Breast epithelium (tissue), 4 donors: ENCODE measurements at regions not wholly inside any gene's neighbourhood (a gene's known extent, or its start where the extent isn't known, plus 50 kb on each side); places are given as distances from the start of the nearest gene placed in this dataset.

Experiments used
- DNase-seq, 2 donors: peaks; one replicate each; pipeline ENCODE4 v3.0.0-alpha.2; 2019; ENCODE audit warnings: low spot score in 2 of 2
- H3K27ac ChIP-seq, 2 donors: fragments of 200-600 bp; sonication (generic) in 1 of 2; one replicate each; pipeline ENCODE4 v1.5.1; 2016 to 2019; ENCODE audit warnings: mild to moderate bottlenecking in 1 of 2
- H3K27me3 ChIP-seq, 2 donors: fragments of 200-600 bp; sonication (generic) in 1 of 2; one replicate each; pipeline versions ENCODE4 v1.5.1 to v1.6.0; 2017 to 2019; ENCODE audit warnings: control low read depth in 1 of 2, mild to moderate bottlenecking in 1 of 2
- H3K36me3 ChIP-seq: fragments of 200-600 bp; one replicate; pipeline ENCODE4 v1.5.1; 2019
- H3K4me1 ChIP-seq, 2 donors: fragments of 200-600 bp; sonication (generic); one replicate each; pipeline ENCODE4 v1.5.1; 2016 to 2019; ENCODE audit warnings: control low read depth in 1 of 2
- H3K4me3 ChIP-seq, 3 donors: fragments of 200-600 bp; sonication (generic); 1 replicate in 2 of 3; 2 replicates in 1 of 3; pipeline ENCODE4 v1.5.1; 2016 to 2019; ENCODE audit warnings: mild to moderate bottlenecking in 3 of 3, moderate library complexity in 2 of 3
- H3K9me3 ChIP-seq, 2 donors: fragments of 200-600 bp; sonication (generic) in 1 of 2; one replicate each; pipeline ENCODE4 v1.5.1; 2016 to 2019; ENCODE audit warnings: control low read depth in 1 of 2
- POLR2A ChIP-seq: fragments of 450-650 bp; IDR thresholded peaks from one replicate; pipeline ENCODE4 v1.6.1; 2016; ENCODE audit warnings: antibody characterized with exemption, mild to moderate bottlenecking, moderate library complexity
- POLR2AphosphoS5 ChIP-seq, 3 donors: sonication (generic); formaldehyde crosslinking; IDR thresholded peaks; one replicate each; pipeline ENCODE4 v1.6.1; 2017; ENCODE audit warnings: antibody characterized with exemption in 3 of 3
- intact Hi-C: fragments of 100-400 bp; cut with DNase I; formaldehyde crosslinking; loops from one replicate; pipeline ENCODE4 v1.15.1; 2023; ENCODE audit warnings: low total_unique reads
- TF ChIP-seq, protein P1 (sequence below), 3 donors: fragments of 450-650 bp; IDR thresholded peaks; one replicate each; pipeline ENCODE4 v1.5.1; 2016 to 2017; ENCODE audit warnings: antibody characterized with exemption in 3 of 3, mild to moderate bottlenecking in 3 of 3, moderate library complexity in 3 of 3

DNA sequence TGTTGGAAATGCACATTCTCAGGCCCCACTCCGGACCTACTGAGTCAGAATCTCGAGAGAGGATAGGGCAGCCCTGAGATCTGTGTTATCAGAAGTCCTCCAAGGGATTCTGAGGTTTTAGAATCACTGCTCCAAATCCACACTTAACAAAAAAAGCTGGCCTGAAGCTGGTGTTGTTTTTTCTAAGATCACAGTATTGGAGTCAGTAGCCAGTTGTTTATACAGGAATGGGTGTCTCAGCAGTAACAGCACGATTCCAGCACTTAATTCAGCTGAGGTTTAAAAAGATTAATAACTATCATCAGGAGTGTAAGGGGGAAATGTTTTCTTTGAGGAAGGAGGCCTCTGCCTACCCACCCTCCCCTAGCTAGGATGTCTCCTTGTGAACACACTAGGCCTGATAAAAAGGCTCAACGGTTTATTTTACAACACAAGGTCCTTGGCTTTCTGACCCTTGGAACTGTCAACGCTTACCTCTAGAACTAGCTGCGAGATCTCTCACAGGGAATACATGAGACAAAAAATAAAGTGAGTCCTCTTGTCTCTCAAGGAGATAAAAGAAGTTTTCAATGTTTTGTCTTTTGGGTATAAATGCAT, 505.4 kb downstream of the CD83 start:
- intact Hi-C loops = no loop called here
- no peak overlapping the region for H3K4me3 ChIP-seq
- TF ChIP-seq, protein P1, sequence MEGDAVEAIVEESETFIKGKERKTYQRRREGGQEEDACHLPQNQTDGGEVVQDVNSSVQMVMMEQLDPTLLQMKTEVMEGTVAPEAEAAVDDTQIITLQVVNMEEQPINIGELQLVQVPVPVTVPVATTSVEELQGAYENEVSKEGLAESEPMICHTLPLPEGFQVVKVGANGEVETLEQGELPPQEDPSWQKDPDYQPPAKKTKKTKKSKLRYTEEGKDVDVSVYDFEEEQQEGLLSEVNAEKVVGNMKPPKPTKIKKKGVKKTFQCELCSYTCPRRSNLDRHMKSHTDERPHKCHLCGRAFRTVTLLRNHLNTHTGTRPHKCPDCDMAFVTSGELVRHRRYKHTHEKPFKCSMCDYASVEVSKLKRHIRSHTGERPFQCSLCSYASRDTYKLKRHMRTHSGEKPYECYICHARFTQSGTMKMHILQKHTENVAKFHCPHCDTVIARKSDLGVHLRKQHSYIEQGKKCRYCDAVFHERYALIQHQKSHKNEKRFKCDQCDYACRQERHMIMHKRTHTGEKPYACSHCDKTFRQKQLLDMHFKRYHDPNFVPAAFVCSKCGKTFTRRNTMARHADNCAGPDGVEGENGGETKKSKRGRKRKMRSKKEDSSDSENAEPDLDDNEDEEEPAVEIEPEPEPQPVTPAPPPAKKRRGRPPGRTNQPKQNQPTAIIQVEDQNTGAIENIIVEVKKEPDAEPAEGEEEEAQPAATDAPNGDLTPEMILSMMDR (IDR thresholded peaks at IDR 0.05) = no peak
- TF ChIP-seq POLR2AphosphoS5 (IDR thresholded peaks at IDR 0.05) = no peak
- no peak for TF ChIP-seq POLR2A
- DNase-seq = no peak
- no peak overlapping the region for H3K27ac ChIP-seq
- no peaks in the 10 kb centered on the region for H3K36me3 ChIP-seq
- no peaks in the 10 kb centered on the region for H3K27me3 ChIP-seq
- no peaks in the 10 kb centered on the region for H3K9me3 ChIP-seq
- H3K4me1 ChIP-seq = no peaks in the 10 kb centered on the region

DNA sequence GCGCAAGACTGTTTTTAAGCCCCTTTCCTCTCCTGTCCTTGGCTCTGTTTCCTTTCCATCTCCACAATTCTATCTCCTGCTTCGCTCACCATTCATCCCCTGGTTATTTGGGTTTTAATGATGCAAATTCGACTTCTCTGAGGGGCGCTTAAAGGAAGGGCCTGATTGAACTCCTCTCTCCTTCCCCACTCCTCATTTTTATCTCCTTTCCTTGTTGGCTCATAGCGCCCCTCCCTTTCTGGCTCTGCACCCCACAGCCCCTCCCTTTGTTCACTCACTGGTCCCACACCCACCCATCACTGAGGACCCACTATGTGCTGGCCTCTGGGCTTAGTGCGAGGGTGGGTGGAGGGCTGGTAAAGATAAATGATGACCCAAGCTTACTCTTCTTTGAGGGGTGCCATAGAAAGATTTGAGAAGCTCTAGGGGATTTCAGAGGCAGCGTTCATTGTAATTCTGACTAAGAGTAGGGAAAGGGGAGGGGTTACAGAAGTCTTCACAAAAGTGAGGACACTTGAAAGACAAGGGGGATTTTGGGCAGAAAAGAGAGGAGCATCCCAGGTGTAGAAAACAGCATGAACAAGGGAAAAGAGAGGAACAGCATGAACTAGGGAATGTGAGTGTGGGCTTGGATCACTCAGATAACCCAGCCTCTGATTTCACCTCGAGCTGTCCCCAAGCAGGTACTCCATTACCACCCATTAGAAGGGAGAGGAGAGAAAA, 507.8 kb downstream of the CD83 start:
- Histone ChIP-seq H3K4me3 (no peak overlapping the region), H3K36me3 (no peaks in the 10 kb centered on the region), H3K27ac (no peak overlapping the region), H3K9me3 (no peaks in the 10 kb centered on the region), H3K4me1 (no peaks in the 10 kb centered on the region), H3K27me3 (no peaks in the 10 kb centered on the region)
- intact Hi-C loops = no loop called here
- no peak for DNase-seq
- TF ChIP-seq, protein P1 (IDR thresholded peaks at IDR 0.05) = no peak
- no peak for TF ChIP-seq POLR2AphosphoS5 (IDR thresholded peaks at IDR 0.05)

DNA sequence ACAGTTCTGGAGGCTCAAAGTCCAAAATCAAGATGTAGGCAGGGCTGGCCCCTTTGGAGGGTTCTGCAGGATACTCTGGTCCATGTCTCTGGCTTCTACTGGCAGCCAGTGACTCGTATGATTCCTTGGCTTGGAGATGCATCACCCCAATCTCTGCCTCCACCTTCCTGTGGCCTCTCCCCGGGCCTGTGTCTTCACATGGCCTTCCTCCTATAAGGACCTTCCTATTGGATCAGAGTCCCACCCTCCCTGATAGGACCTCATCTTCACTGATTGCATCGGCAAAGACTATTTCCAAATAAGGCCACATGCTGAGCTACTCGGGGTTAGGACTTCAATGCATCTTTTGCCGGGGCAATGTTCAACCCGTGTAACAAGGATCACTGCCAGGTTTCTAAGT, 509.0 kb downstream of the CD83 start:
- Histone ChIP-seq H3K4me3 (no peak overlapping the region), H3K27me3 (no peaks in the 10 kb centered on the region), H3K9me3 (no peaks in the 10 kb centered on the region), H3K27ac (no peak overlapping the region), H3K4me1 (no peaks in the 10 kb centered on the region), H3K36me3 (no peaks in the 10 kb centered on the region)
- intact Hi-C loops = no loop called here
- DNase-seq = no peak
- TF ChIP-seq POLR2AphosphoS5 (IDR thresholded peaks at IDR 0.05) (no peak), POLR2A (no peak)
- TF ChIP-seq, protein P1 (IDR thresholded peaks at IDR 0.05) = no peak

DNA sequence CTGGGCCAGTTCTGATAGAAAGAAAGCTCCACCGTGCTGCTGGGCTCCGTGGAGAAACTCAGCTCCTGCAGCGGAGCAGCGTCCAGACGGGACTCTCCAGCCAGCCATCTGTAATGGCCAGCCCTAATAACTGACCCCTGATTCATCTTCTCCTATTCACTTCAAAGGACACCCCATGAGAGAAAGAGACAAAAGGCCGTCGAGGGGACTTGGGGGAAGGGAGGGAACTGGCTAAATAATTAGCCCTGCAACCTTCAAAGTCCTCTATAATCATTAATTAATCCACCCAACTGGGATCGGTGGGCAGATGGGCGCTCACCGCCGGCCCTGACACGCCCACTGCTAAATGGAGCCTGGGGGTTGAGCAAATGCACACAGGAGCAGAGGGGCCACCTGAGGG, 512.4 kb downstream of the CD83 start:
- no peak for DNase-seq
- TF ChIP-seq POLR2AphosphoS5 (IDR thresholded peaks at IDR 0.05) (no peak), POLR2A (no peak)
- TF ChIP-seq, protein P1 (IDR thresholded peaks at IDR 0.05) = no peak
- intact Hi-C loops = no loop called here
- H3K27ac ChIP-seq = no peak overlapping the region
- H3K9me3 ChIP-seq = no peaks in the 10 kb centered on the region
- H3K36me3 ChIP-seq = no peaks in the 10 kb centered on the region
- H3K4me1 ChIP-seq = no peaks in the 10 kb centered on the region
- no peaks in the 10 kb centered on the region for H3K27me3 ChIP-seq
- H3K4me3 ChIP-seq = no peak overlapping the region

DNA sequence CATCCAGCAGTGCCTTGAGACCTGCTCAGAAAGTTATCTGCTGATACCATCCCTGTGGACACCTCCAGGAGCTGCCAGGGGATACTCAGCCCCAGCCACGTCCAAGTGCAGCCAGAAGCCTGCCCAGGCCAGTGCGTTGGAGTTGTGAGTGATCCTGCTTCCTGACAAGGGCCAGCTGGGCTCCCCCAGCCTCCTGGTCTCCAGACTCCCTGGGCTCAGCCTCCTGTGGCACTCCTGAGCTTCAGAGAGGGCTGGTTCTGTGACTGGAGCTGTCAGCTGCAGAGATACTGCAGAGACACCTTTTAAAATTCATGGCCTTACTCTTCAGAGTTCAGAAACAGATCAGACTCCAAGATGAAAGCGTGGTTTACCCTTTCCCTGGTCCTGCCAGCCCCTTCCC, 515.9 kb downstream of the CD83 start:
- H3K36me3 ChIP-seq = no peaks in the 10 kb centered on the region
- H3K4me1 ChIP-seq = no peaks in the 10 kb centered on the region
- no peaks in the 10 kb centered on the region for H3K27me3 ChIP-seq
- no peak overlapping the region for H3K27ac ChIP-seq
- DNase-seq = no peak
- TF ChIP-seq POLR2AphosphoS5 (IDR thresholded peaks at IDR 0.05) (no peak), POLR2A (no peak)
- TF ChIP-seq, protein P1 (IDR thresholded peaks at IDR 0.05) = no peak
- H3K9me3 ChIP-seq = no peaks in the 10 kb centered on the region
- no peak overlapping the region for H3K4me3 ChIP-seq
- intact Hi-C loops = no loop called here
